GM23338 (cell line): ENCODE measurements at regions not wholly inside any gene's neighbourhood (a gene's known extent, or its start where the extent isn't known, plus 50 kb on each side); places are given as distances from the start of the nearest gene placed in this dataset.

Source experiments
- ATAC-seq: fragments of 200-7000 bp; cut with Tn5 transposase; 3 replicates; pipeline ENCODE4 v1.9.1; 2020
- DNase-seq: peaks from one replicate; pipeline ENCODE4 v3.0.0-alpha.2; 2015; ENCODE audit warnings: low spot score
- H2AFZ ChIP-seq: fragments of 200-600 bp; sonication (generic); 2 replicates; pipeline ENCODE4 v1.8.0; 2016; ENCODE audit warnings: antibody characterized with exemption, mild to moderate bottlenecking, moderate library complexity
- H3F3A ChIP-seq: fragments of 200-600 bp; sonication (generic); replicated peaks from 2 replicates; pipeline ENCODE4 v1.8.0; 2017; ENCODE audit warnings: antibody characterized with exemption, mixed run types, low read depth
- H3K27ac ChIP-seq: fragments of 200-600 bp; sonication (generic); 2 replicates; pipeline ENCODE4 v1.6.1; 2016; ENCODE audit warnings: low read depth
- H3K27me3 ChIP-seq: fragments of 200-600 bp; sonication (generic); 2 replicates; pipeline ENCODE4 v1.8.0; 2016; ENCODE audit warnings: mild to moderate bottlenecking, mixed run types, moderate library complexity; ENCODE audit not compliant: insufficient read depth
- H3K36me3 ChIP-seq: fragments of 200-600 bp; sonication (generic); 2 replicates; pipeline ENCODE4 v1.8.0; 2016; ENCODE audit warnings: mild to moderate bottlenecking; ENCODE audit not compliant: insufficient read depth
- H3K4me1 ChIP-seq: fragments of 200-600 bp; sonication (generic); 2 replicates; pipeline ENCODE4 v1.8.0; 2016; ENCODE audit warnings: mild to moderate bottlenecking, moderate library complexity; ENCODE audit not compliant: insufficient read depth
- H3K4me2 ChIP-seq: fragments of 200-600 bp; sonication (generic); 2 replicates; pipeline ENCODE4 v1.7.1; 2017; ENCODE audit warnings: mixed run types
- H3K4me3 ChIP-seq: fragments of 200-600 bp; sonication (generic); 2 replicates; pipeline ENCODE4 v1.6.1; 2016; ENCODE audit warnings: mixed run types
- H3K79me2 ChIP-seq: fragments of 200-600 bp; sonication (generic); replicated peaks from 2 replicates; pipeline ENCODE4 v1.8.0; 2017; ENCODE audit warnings: mild to moderate bottlenecking; ENCODE audit not compliant: insufficient read depth
- H3K9me2 ChIP-seq: fragments of 200-600 bp; sonication (generic); 2 replicates; pipeline ENCODE4 v1.8.0; 2017; ENCODE audit not compliant: insufficient read depth
- H4K20me1 ChIP-seq: fragments of 200-600 bp; sonication (generic); replicated peaks from 2 replicates; pipeline ENCODE4 v1.8.0; 2017; ENCODE audit warnings: mild to moderate bottlenecking; ENCODE audit not compliant: insufficient read depth
- H3K27ac Mint-ChIP-seq: 2 replicates; pipeline ENCODE4 v1.8.0; 2020; ENCODE audit warnings: inconsistent platforms, mild to moderate bottlenecking, moderate library complexity, mixed read lengths
- H3K27me3 Mint-ChIP-seq: 3 replicates; pipeline ENCODE4 v1.8.0; 2022; ENCODE audit warnings: low read depth, mild to moderate bottlenecking, moderate library complexity, mixed read lengths, inconsistent platforms; ENCODE audit not compliant: insufficient read depth, poor library complexity
- H3K36me3 Mint-ChIP-seq: 3 replicates; pipeline ENCODE4 v1.8.0; 2021; ENCODE audit warnings: low read depth, mild to moderate bottlenecking, inconsistent platforms, moderate library complexity, mixed read lengths
- H3K4me1 Mint-ChIP-seq: 3 replicates; pipeline ENCODE4 v1.8.0; 2020; ENCODE audit warnings: mild to moderate bottlenecking, inconsistent platforms, mixed read lengths
- H3K4me3 Mint-ChIP-seq: 3 replicates; pipeline ENCODE4 v1.8.0; 2021; ENCODE audit warnings: moderate library complexity, mild to moderate bottlenecking, inconsistent platforms, mixed read lengths
- H3K9me3 Mint-ChIP-seq: 3 replicates; pipeline ENCODE4 v1.8.0; 2020; ENCODE audit warnings: moderate library complexity, mild to moderate bottlenecking, inconsistent platforms, mixed read lengths
- CTCF ChIP-seq, 2 experiments: fragments of 200-600 bp in 1 of 2; sonication (generic) in 1 of 2; conservative IDR thresholded peaks; 2 replicates each; pipeline versions ENCODE4 v1.5.1 to v1.6.1; 2016 to 2017; ENCODE audit warnings: antibody characterized with exemption in 2 of 2, low read depth in 2 of 2, mild to moderate bottlenecking in 2 of 2, moderate library complexity in 1 of 2
- ETS1 ChIP-seq: IDR thresholded peaks from 2 replicates; pipeline ENCODE4 v1.6.1; 2016; ENCODE audit warnings: antibody characterized with exemption
- EZH2phosphoT487 ChIP-seq: fragments of 200-600 bp; sonication (generic); IDR thresholded peaks from one replicate; pipeline ENCODE4 v1.8.1; 2018; ENCODE audit warnings: antibody characterized with exemption; ENCODE audit not compliant: unreplicated experiment
- JUNB ChIP-seq: IDR thresholded peaks from one replicate; pipeline ENCODE4 v1.6.1; 2016; ENCODE audit warnings: antibody characterized with exemption; ENCODE audit not compliant: unreplicated experiment
- NANOG ChIP-seq: IDR thresholded peaks from 2 replicates; pipeline ENCODE4 v1.6.1; 2016; ENCODE audit warnings: antibody characterized with exemption, borderline replicate concordance
- REST ChIP-seq: IDR thresholded peaks from one replicate; pipeline ENCODE4 v1.6.1; 2018; ENCODE audit warnings: antibody characterized with exemption; ENCODE audit not compliant: unreplicated experiment
- ZNF114 ChIP-seq: fragments of 250-450 bp; sonication (Bioruptor Pico); IDR thresholded peaks from 2 replicates; pipeline ENCODE4 v1.5.0; 2020; ENCODE audit warnings: mild to moderate bottlenecking, moderate library complexity

GRCh38 chr5:120251898-120252297 is 212.2 kb upstream of the PRR16 start:
- no peak for ATAC-seq
- H3K27me3 Mint-ChIP-seq = no peaks in the 10 kb centered on the region

More at GRCh38 chr5:120251898-120252297, 212.2 kb upstream of the PRR16 start:
- no peaks in the 10 kb centered on the region for H3F3A ChIP-seq
- no peak overlapping the region for H3K4me3 ChIP-seq
- H4K20me1 ChIP-seq = no peaks in the 10 kb centered on the region
- TF ChIP-seq EZH2phosphoT487 = no peak
- TF ChIP-seq JUNB = no peak
- TF ChIP-seq NANOG = no peak
- no peak for TF ChIP-seq CTCF (conservative IDR thresholded peaks at IDR 0.05; ENCODE audit: low read depth in 2 of 2)
- no peak for TF ChIP-seq REST
- TF ChIP-seq ZNF114 (CRISPR knock-in tag) = no peak
- TF ChIP-seq ETS1 = no peak
- H3K79me2 ChIP-seq = no peaks in the 10 kb centered on the region
- H3K36me3 Mint-ChIP-seq = no peaks in the 10 kb centered on the region
- no peaks in the 10 kb centered on the region for H3K9me2 ChIP-seq
- H3K27ac ChIP-seq = no peak overlapping the region
- H3K4me2 ChIP-seq = no peak overlapping the region
- no peak for DNase-seq
- no peaks in the 10 kb centered on the region for H3K9me3 Mint-ChIP-seq
- H3K27me3 ChIP-seq = no peaks in the 10 kb centered on the region
- no peak overlapping the region for H3K27ac Mint-ChIP-seq
- peaks cover 11% of the 10 kb centered on the region for H3K4me1 Mint-ChIP-seq
- H3K36me3 ChIP-seq = no peaks in the 10 kb centered on the region
- H3K4me3 Mint-ChIP-seq = no peak overlapping the region
- H2AFZ ChIP-seq = no peak overlapping the region
- H3K4me1 ChIP-seq = peaks cover 24% of the 10 kb centered on the region
